ENCODE measurements at regions not wholly inside any gene's neighbourhood (a gene's known extent, or its start where the extent isn't known, plus 50 kb on each side); places are given as distances from the start of the nearest gene placed in this dataset.
"Not testable (repeated sequence)": the region's sequence is repeated elsewhere in the genome, so short reads cannot be mapped to it uniquely, and the experiment has no call there.

DNA sequence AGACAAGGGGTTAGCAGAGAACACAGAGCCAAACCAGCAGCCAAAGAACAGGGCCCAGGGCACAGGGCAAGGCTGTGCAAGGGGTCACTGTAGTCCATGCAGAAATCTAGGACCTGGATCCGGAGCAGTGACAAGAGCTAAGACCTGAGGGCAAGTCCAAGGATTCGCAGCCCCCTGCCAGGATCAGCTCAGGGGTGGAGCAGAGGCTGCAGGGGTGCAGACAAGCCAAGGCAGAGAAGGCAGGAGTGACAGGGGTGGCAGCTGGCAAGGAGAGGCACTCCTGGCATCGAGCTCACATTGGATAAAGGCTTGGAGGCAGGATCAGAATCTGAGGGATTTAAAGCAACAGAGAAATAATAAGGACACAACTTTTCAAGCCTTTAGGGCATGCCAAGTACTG is 80.7 kb upstream of the NANOS1 start:
- DNase-seq (ENCODE audit: low read depth): no peak

DNA sequence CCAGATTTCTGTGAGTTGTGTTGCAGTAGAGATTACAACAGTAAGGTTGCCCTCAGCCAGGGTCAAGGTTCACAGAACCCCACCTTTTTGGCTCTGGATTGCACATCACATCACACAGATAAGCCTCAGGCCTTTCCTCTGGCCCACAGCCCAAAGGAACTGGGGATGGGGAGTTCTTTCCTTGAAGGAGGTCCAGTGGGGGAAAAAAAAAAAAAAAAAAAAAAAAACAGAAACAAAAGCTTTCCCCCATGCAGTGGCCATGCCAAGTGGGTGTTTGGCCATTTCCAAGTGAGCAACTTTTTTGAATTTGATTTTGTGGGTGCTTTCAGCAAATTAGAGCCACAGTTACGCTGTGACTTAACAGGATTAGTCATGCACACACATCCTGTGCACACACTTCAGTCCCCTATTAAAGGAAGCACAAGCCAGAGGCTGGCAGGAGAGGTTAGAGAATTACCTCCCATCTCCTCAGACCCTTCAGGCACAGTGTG is 79.3 kb upstream of the NANOS1 start:
- DNase-seq (ENCODE audit: low read depth): peak; percentile 75

DNA sequence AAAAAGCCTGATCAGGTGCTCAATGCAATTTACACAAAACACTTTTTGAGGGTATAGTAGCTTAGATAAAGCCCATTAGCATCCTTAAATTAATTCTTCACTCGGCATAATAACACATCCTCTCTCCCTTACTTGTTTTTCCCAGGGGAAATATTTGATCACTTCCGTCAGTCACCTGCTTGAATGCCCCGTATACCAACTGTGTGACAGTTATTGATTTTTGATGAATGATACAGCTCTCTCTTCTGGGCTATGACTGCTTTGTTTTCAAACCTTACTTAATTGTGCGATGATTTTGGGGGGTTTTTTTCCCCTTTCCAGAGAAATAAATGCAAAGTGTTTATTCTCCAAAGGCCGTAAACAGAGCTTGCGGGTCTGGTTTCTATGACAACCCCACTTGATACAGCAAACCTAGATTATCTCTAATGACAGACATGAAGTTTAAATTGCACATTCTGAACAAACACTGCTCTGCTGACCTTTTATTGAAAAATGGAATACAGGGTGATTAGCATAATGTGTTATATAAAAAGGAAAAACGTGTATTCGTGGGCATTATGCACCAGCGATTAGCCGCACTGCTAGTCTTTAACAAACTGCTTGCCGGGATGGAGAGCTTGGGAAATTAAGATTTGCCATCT is 78.4 kb upstream of the NANOS1 start:
- DNase-seq (ENCODE audit: low read depth): no peak

DNA sequence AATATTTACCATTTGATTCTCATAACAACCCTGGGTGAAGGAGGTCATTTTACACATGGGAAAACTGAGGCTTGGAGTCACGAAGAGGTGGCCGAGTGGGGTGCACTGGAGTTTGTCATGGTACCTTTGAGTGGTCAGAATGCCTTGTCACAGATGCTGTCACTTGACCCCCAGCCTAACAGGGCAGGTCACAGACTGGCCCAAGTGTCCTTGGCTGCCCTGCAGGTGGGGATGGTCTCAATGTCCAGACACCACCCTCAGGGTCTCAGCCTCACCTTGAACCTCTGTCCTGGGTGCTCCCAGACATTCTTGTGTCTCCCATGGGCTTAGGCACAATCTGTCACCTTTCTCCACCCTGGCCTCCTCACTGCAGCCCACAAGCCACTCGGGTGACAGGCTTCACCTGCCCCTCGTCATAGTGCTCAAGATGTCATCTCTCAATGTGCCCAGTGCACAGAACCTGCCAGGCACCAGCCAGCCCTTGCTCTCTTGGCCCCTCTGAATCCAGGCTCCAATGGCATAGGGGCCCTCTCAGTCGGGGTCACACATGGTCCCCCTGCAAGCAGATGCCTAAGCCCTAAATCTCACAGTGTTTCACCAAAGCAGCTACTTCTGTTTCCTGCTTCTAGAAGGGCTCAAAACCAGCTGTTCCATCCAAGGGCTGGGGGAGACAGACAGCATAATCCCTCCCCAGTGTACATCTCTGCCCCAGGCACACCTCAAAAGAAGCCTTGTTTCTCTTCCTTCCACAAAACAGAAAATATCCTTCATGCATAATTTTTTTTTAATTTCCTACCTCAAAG is 76.8 kb upstream of the NANOS1 start:
- DNase-seq (ENCODE audit: low read depth): no peak

DNA sequence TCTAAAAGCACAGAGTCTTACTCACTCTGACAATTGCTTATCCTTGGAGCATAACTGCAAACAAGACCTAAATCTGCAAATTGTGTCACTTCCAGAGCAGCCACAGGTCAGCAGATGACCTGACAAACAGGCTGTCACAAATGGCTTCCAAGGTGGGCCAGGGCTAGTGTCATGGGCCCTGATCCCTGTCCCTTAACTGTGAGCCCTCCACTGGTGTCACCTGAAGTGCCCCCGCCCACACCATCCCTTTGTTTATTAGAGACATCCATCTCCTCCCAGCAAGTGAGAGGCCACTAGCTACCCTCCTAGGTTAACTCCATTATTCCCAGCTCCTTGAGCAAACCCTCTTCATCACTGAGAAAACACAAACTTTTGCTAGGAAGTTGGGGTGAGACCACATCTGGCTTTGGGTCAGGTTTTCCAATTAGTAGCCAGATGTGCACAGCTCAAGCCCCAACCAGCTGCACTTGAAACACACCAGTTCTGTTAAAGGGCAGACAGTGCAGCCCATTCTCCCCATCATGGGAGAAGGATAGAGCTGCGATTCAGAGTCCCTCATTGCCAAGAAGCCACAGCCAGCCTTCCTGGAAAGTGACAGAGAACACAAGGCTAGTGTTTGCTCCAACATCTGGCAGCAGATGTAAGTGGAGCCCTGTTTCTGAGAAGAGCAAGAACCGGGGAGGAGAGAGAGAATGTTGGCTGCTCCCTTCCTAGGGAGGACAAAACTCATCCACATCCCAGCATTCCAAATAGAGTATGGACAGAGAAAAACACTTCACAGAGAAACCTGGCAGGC is 75.7 kb upstream of the NANOS1 start:
- DNase-seq (ENCODE audit: low read depth): peak; percentile 13

DNA sequence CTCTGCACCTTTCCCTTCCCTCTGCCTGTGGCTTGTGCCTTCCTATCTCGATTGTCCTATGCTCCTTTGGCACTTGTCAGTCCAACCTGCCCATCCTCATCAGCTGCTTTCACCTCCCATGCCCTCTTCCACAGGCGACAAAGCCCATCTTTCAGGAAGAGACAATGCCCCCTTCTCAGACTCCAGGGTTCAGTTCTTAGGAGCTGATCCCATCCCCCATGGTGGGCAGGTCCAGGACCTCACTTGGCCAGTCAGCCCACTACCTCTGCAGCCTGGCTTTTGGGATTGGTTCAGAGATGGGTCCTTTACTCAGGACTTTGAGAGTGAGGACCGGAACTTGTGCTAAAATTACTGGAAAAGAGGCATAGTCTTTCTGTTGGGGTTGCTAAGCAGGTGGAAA is 74.0 kb upstream of the NANOS1 start:
- no peak for DNase-seq (ENCODE audit: low read depth)

DNA sequence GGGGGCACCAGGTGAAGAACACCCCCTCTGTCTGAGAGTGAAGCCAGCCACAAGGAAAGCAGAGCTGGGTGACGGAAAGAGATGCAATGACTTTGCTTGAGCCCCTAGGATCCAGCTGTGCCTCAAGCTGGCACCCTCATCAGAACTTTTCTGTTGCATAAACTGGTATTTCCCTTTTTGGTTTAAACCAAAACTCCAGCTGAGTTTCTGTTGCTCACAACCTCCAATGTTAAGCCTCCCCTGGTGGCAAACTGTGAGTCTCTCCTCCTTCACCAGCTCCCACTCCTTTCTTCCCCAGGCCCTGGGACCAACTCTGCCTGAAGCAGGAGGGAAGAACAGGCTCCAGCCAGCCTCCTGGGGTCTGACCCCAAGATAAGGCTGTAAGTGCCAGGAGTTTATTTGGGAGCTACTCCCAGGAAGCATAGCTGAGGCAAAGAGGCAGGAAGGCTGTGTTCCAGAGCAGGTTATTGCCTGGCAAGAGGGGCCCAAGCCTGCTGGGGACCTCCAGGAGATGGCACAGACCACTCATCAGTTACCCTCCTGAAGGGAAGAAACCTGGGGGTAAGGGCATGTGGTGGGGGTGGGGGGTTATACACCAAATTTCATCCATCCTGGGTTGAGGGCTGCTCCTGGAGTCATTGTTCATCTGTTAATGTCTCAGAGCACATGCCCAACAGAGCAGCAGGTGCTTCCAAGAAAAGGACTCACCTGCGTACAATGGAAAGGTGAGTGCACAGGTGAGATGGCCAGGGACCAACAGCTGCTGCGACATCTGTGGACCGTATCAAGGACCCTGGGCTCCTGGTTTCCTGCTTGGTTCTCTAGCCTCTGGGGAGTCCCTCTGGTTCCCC is 73.3 kb upstream of the NANOS1 start:
- DNase-seq (ENCODE audit: low read depth): no peak

DNA sequence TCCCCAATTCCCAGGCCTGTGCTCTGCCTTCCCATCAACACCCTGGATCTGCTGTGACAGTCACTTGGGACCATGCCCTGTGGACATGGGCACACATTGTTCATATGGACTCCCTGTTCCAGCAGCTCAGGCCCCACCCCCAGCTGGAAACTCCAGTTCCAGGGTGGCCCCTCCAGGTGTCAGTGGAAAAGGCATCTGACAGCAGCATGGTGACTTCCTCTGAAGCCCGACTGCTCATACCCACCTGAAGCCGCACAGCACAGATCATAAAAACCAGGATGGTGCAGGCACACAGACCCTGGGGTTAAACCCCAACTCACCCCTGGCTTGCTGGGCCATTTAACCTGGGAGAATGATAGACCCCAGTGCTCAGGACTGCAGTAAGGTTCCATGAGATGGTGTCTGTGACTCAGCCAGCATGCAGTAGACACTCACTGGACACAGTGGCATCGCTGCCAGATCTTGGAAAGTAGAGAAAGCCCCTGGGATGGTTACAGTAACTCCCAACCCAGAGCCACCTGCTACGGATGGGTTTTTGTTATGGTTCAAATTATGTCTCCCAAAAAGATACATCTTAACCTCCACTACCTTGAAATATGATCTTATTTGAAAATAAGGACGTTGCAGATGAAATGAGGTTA is 72.6 kb upstream of the NANOS1 start:
- no peak for DNase-seq (ENCODE audit: low read depth)

DNA sequence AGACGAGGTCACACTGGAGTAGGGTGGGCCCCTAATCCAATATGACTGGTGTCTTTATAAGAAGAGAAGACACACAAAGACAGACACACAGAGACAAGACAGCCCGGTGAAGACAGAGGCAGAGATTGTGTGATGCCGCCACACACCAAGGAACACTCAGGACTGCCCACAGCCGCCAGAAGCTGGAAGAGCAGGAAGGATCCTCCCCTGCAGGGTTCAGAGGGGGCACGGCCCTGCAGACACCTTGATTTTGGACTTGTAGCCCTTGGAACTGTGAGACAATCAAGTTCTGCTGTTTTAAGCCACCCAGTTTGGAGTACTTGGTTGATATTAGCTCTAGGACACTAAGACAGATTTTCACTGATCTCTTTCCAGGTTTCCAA is 72.1 kb upstream of the NANOS1 start:
- no peak for DNase-seq (ENCODE audit: low read depth)

DNA sequence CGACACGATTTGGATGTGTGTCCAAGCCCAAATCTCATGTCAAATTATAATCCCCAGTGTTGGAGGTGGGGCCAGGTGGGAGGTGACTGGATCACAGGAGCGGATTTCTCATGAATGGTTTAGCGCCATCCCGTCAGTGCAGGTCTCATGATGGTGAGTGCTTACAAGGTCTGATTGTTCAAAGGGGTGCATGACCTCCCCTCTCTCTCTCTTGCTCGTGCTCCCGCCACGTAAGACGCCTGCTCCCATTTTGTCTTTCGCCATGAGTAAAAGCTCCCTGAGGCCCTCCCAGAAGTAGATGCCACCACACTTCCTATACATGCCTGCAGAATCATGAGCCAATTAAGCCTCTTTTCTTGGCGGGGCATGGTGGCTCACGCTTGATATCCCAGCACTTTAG is 71.5 kb upstream of the NANOS1 start:
- DNase-seq (ENCODE audit: low read depth): no peak

DNA sequence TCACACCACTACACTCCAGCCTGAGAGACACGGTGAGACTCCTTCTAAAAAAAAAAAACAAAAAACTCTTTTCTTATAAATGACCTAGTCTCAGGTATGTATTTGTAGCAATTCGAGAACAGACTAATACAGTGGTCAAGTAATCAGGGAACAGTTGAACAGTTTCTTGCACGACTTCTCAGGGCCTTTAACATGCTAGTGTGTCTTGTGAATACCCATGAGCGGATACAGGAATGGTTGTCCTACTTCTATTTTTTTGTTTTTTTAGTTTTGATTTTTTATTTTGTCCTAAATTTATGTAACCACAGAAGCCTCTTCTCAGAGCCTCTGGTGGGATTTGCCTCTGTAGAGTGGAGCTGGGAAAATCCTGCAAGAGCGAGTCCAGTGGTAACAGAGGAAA is 71.0 kb upstream of the NANOS1 start:
- no peak for DNase-seq (ENCODE audit: low read depth)

DNA sequence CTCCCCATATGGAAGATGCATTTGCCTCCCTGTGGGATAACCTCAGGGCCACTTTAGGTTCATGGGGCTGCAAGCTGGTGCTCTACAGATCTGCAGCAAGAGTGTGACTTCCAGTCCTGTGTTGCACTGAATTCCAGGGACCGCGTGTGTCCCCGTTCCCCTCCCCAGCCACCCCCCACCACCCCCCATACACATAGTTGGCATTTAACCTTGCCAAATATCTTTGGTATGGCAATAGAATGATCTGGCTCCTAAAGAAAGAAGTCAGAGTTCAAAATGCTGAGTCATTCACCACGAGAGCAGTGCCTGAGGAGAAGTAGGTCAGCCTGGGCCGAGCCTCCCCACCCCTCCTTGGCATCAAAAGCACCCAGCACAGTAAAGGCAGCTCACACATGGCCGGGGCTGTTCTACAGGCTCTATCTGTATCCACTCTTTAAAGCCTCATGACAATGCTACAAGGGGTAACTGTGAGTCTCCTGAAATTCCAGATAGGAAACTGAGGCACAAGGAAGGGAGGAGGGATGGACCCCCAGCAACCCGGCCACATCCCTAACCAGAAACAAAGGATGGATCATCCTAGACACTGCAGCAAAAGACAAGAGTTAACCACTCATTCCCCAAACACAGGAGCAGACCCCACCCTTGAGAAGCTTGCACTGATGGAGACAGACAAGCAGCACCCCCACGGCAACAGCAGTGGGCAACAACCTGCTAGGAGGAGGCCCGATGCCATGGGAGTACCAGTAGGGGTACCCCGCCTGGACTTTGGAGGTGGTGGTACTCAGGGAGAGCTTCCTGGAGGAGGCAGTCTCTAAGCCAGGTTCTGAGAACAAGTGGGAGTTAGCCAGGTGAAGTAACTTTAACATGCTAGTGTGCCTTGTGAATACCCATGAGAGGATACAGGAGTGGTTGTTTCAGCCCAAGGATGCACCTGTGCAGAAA is 70.3 kb upstream of the NANOS1 start:
- DNase-seq (ENCODE audit: low read depth): peak; percentile 76

DNA sequence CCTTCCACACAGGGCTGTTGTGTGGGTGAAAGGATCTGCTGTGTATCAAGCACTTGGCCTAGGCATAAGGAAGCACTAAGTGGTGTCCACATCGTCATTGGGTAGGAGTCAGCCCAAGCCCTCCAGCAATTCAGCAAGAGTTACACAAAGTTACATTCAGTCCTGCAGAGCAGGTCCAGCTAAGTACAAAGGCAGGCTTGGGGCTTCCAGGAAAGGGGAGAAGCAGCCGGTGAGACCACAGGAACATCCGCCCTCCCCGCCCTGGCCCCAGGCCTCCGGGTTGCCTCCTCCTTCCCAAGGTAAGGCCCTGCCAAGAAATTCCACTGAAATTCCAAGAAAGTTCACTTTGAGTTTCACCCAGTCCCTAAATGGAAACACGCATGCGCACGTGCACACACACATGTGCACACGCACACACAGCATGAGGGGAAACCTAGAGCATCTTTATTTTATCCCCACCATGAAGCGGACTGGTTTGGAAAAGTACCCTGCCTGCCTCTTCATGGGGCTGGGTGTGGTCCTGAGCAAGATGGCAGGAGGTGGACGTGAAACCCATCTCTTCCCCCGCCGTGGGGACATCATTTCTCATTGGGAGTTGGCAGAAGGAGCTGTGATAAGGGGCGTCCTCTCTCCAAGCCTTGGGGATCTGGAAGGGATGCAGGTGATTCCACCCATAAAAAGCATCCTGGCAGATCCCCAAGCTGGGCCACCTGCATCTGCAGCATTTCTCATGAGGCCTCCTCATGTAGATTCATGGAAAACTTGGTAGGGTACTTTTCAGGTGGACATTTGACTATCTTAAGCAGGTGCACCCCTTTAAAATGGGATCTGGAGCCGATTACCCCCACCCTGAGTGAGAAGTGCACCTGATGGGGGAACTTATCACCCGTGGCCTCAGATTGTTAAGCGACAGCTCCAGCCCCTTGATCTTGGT is 69.1 kb upstream of the NANOS1 start:
- peak; percentile 52 for DNase-seq (ENCODE audit: low read depth)

DNA sequence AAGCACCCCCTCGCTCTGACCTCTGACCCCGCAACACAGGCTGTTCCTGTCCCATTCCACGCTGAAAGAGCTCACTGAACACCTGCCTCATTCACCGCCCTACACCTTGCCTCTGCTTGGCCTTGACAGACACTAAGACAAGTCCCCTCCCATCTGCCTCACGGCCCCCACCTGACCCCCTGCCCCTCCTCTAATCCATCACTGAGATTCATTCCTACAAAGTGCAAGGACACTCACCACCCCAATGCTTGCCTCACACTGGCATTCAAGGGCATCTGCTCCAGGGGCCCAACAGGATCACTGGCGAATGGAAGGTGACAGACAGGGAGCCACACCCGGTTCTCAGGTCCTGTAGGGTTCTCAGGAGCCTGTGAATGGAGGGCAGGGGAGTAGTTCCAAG is 68.1 kb upstream of the NANOS1 start:
- DNase-seq (ENCODE audit: low read depth): no peak

DNA sequence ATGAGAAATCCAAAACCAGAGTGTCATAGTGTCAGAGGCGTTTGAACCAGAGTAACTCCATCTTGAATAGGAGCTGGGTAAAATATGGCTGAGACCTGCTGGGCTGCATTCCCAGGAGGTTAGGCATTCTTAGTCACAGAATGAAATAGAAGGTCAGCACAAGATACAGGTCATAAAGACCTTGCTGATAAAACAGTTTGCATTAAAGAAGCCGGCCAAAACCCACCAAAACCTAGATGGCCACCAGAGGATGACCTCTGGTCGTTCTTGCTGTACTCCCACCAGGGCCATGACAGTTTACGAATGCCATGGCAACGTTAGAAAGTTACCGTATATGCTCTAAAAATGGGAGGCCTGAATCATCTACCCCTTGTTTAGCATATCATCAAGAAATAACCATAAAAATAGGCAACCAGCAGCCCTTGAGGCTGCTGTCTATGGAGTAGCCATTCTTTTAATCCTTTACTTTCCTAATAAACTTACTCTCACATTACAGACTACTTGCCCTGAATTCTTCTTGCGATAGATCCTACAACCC is 67.1 kb upstream of the NANOS1 start:
- DNase-seq (ENCODE audit: low read depth): not testable (repeated sequence)

DNA sequence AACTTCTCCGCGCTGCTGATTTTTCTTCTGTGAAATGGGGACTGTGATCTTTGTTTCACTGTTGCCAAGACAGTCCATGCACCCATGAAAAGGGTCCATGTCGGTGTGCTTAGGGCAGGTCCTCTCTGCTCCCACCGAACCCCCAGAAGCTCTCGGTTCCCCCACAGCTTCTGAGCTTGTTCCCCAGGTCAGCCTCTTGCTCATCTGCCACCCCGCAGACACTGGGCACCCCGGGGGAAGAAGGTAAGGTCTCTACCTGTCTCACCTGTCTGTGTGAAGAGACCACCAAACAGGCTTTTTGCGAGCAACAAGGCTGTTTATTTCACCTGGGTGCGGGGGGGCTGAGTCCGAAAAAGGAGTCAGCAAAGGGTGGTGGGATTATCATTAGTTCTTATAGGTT is 66.2 kb upstream of the NANOS1 start:
- DNase-seq (ENCODE audit: low read depth): no peak

DNA sequence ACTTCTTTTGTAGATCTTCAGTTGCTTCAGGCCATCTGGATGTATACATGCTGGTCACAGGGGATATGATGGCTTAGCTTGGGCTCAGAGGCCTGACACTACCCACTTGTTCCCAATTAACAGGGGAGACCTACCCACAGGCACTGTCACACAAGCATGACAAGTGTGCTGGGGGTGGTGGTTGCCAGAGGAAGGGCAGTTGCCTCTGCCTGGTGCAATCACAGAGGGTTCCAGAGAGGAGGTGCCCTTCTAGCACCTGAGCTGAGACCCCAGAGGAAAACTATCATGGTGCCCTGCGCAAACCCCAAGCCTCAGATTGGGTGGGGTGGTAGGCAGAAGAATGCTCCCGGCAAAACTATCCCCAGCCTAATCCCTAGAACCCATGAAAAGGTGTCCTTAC is 65.6 kb upstream of the NANOS1 start:
- DNase-seq (ENCODE audit: low read depth): no peak

DNA sequence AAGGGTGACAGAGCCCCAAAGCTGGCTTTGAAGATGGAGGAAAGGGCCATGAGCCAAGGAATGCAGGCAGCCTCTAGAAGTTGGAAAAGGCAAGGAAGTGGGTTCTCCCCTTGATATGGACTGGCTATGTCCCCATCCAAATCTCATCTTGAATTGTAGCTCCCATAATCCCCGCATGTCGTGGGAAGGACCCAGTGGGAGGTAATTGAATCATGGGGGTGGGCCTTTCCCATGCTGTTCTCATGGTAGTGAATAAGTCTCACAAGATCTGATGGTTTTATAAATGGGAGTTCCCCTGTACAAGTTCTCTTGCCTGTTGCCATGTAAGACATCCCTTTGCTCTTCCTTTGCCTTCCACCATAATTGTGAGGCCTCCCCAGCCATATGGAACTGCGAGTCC is 65.0 kb upstream of the NANOS1 start:
- not testable (repeated sequence) for DNase-seq (ENCODE audit: low read depth)

DNA sequence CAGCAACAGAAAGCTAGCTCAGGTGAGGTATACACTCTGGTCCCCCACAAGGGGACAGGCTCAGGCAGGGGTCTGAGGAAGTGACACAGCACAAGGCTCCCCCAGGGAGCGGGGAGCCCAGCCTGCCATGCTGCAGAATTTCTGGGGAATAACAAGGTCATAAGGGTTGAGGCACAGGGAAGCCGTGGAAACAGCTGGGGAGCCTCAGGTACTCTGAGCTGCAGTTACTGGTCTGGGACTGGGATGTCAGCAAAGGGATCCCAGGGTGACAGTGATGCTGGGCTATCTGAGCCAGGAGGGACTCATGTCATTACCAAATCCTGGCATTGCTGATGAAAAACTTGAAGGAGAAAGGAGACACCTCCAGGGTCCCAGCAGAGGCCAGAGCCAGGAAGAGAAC is 64.4 kb upstream of the NANOS1 start:
- DNase-seq (ENCODE audit: low read depth): no peak

All from RPMI7951 (cell line).